ENCODE measurements at regions not wholly inside any gene's neighbourhood (a gene's known extent, or its start where the extent isn't known, plus 50 kb on each side); places are given as distances from the start of the nearest gene placed in this dataset.
"Not testable (repeated sequence)": the region's sequence is repeated elsewhere in the genome, so short reads cannot be mapped to it uniquely, and the experiment has no call there.

DNA sequence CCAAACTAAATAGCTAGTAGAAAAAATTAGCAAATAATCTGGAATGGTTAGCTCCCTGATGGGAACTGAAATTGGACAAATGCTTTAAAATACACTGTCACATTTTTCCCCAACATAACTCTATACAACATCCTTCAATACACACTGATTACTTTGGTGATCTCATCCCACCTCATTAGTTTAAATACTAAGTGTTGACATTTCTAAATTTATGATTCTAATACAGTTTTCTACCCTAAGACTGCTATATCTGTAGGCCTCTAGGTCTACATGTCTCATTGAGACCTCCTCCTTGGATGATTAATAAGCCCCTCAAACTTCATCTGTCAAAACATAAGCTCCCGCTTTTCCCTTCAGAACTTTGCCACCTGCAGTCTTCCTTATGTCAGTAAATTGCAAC is 80.7 kb upstream of the SLITRK5 start:
- no peak for DNase-seq

DNA sequence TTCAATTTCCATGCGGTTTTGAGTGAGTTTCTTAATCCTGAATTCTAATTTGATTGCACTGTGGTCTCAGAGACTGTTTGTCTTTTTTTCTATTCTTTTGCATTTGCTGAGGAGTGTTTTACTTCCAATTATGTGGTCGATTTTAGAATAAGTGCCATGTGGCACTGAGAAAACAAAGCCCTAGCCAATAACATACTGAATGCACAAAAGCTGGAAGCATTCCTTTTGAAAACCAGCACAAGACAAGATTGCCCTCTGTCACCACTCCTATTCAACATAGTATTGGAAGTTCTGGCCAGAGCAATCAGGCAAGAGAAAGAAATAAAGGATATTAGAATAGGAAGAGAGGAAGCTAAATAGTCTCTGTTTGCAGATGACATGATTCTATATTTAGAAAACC is 66.7 kb upstream of the SLITRK5 start:
- not testable (repeated sequence) for DNase-seq

DNA sequence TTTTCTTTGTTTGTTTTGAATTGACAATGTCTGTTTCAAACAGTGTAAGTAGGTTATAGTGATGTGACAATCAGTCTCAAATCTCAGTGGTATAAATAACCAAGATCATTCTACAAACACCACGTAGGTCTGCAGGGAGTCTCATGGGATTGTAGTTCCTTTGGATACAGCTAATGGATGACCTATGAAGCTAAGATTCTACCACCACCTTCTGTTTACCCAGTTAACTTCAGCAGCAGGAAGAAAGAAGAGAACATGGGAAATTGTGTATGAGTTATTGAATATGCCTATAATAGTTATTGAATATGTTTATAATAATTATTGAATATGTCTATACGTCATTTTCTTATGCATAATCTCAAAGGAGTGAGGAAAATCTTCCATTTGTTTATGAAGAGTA is 63.9 kb upstream of the SLITRK5 start:
- no peak for DNase-seq

DNA sequence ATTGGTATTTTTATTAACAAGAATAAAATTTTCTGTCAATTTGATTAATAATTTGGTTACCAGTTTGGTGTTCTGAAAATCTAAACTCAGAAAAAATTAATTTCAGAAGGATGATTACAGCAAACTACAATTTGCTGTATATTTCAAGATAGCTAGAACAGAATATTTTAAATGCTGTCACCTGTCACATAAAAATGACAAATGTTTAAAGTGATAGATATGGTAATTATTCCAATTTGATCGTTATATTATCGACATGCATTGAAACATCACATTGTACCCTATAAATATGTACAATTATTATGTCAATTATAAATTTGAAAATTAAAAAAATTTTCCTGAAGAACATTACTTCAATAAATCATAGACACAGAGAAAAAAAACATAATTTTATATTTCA is 56.9 kb upstream of the SLITRK5 start:
- no peak for DNase-seq

Data from NCI-H2227 treated with DMSO at 0.1 percent for 48 hours (cell line).